K562 (cell line): ENCODE measurements at regions not wholly inside any gene's neighbourhood (a gene's known extent, or its start where the extent isn't known, plus 50 kb on each side); places are given as distances from the start of the nearest gene placed in this dataset.

Source experiments
- ARID1B ChIP-seq: fragments of 450-650 bp; IDR thresholded peaks from 2 replicates; pipeline ENCODE4 v1.6.1; 2016; ENCODE audit warnings: antibody characterized with exemption, mild to moderate bottlenecking, inconsistent platforms
- BDP1 ChIP-seq: IDR thresholded peaks from 3 replicates; pipeline ENCODE4 v1.6.1; 2011; ENCODE audit not compliant: insufficient read length, insufficient read depth
- CBFA2T3 ChIP-seq: fragments of 450-650 bp; IDR thresholded peaks from 2 replicates; pipeline ENCODE4 v1.6.1; 2017
- CBX5 ChIP-seq: IDR thresholded peaks from 2 replicates; pipeline ENCODE4 v1.6.1; 2014; ENCODE audit warnings: low read depth, borderline replicate concordance
- EGR1 ChIP-seq: fragments of 450-650 bp; conservative IDR thresholded peaks from 2 replicates; pipeline ENCODE4 v1.6.1; 2017; ENCODE audit warnings: mild to moderate bottlenecking
- ETS2 ChIP-seq: IDR thresholded peaks from 2 replicates; pipeline ENCODE4 v1.6.1; 2016; ENCODE audit warnings: borderline replicate concordance, missing genetic modification characterization, mild to moderate bottlenecking, moderate library complexity, missing compliant biosample characterization; ENCODE audit not compliant: poor library complexity, severe bottlenecking
- FOXP1 ChIP-seq: sonication (generic); formaldehyde crosslinking; IDR thresholded peaks from 2 replicates; pipeline ENCODE4 v1.8.0; 2022; ENCODE audit warnings: mild to moderate bottlenecking, missing genetic modification reagents
- GTF2A2 ChIP-seq: IDR thresholded peaks from 2 replicates; pipeline ENCODE4 v1.6.1; 2016; ENCODE audit warnings: mild to moderate bottlenecking, missing genetic modification characterization, missing compliant biosample characterization
- LARP7 ChIP-seq: fragments of 450-650 bp; IDR thresholded peaks from 2 replicates; pipeline ENCODE4 v1.6.1; 2016
- MAFG ChIP-seq: fragments of 450-650 bp; conservative IDR thresholded peaks from 2 replicates; pipeline ENCODE4 v1.6.1; 2016; ENCODE audit warnings: missing genetic modification characterization, missing compliant biosample characterization
- MEIS2 ChIP-seq: fragments of 450-650 bp; IDR thresholded peaks from 2 replicates; pipeline ENCODE4 v1.6.1; 2014; ENCODE audit warnings: mild to moderate bottlenecking; ENCODE audit not compliant: partially characterized antibody
- MTA2 ChIP-seq: fragments of 450-650 bp; IDR thresholded peaks from 2 replicates; pipeline ENCODE4 v1.6.1; 2016; ENCODE audit warnings: low read depth
- MYC ChIP-seq, 2 experiments: fragments of 250-450 bp in 1 of 2; sonication (Bioruptor Pico) in 1 of 2; IDR thresholded peaks; 2 replicates each; pipeline versions ENCODE4 v1.5.1 to v1.6.1; 2012 to 2021; ENCODE audit warnings: low read depth in 2 of 2, borderline replicate concordance in 1 of 2, improper control_type of control experiment in 1 of 2, low read length in 1 of 2, mild to moderate bottlenecking in 1 of 2, moderate library complexity in 1 of 2
- NBN ChIP-seq: fragments of 450-650 bp; IDR thresholded peaks from 2 replicates; pipeline ENCODE4 v1.6.1; 2016; ENCODE audit warnings: low read depth, mild to moderate bottlenecking
- NFXL1 ChIP-seq: fragments of 450-650 bp; formaldehyde crosslinking; IDR thresholded peaks from 2 replicates; pipeline ENCODE4 v1.4.0; 2021; ENCODE audit warnings: mild to moderate bottlenecking
- PCBP2 ChIP-seq: fragments of 200-400 bp; formaldehyde crosslinking; IDR thresholded peaks from 2 replicates; pipeline ENCODE4 v1.6.1; 2018; ENCODE audit warnings: low read length, low read depth, mild to moderate bottlenecking, moderate library complexity; ENCODE audit not compliant: poor library complexity, severe bottlenecking
- PURB ChIP-seq: sonication (generic); formaldehyde crosslinking; IDR thresholded peaks from 2 replicates; pipeline ENCODE4 v1.9.0; 2021; ENCODE audit warnings: low read depth, mild to moderate bottlenecking, missing genetic modification reagents
- SMARCE1 ChIP-seq: fragments of 450-650 bp; IDR thresholded peaks from 2 replicates; pipeline ENCODE4 v1.7.1; 2016; ENCODE audit warnings: mild to moderate bottlenecking
- SRSF3 ChIP-seq: fragments of 200-400 bp; formaldehyde crosslinking; IDR thresholded peaks from 2 replicates; pipeline ENCODE4 v1.6.1; 2016; ENCODE audit warnings: mild to moderate bottlenecking, low read length, moderate library complexity; ENCODE audit not compliant: insufficient read depth
- TAL1 ChIP-seq: fragments of 450-650 bp; IDR thresholded peaks from 2 replicates; pipeline ENCODE4 v1.6.1; 2016; ENCODE audit warnings: mild to moderate bottlenecking
- TCF7L2 ChIP-seq: fragments of 150-350 bp; IDR thresholded peaks from 2 replicates; pipeline ENCODE4 v1.6.1; 2016; ENCODE audit warnings: low read depth, mild to moderate bottlenecking, low read length, moderate library complexity
- WHSC1 ChIP-seq: IDR thresholded peaks from one replicate; pipeline ENCODE4 v1.6.1; 2012; ENCODE audit warnings: low read length, control low read depth, inconsistent platforms
- ZNF12 ChIP-seq: sonication (generic); formaldehyde crosslinking; IDR thresholded peaks from 2 replicates; pipeline ENCODE4 v1.4.0; 2020; ENCODE audit warnings: mild to moderate bottlenecking, missing genetic modification reagents
- ZNF232 ChIP-seq: sonication (generic); formaldehyde crosslinking; IDR thresholded peaks from 2 replicates; pipeline ENCODE4 v1.8.0; 2022; ENCODE audit warnings: mild to moderate bottlenecking, missing genetic modification reagents
- ZNF324 ChIP-seq: fragments of 250-450 bp; sonication (Bioruptor Pico); IDR thresholded peaks from 2 replicates; pipeline ENCODE4 v1.4.0; 2020; ENCODE audit warnings: mild to moderate bottlenecking
- ZNF384 ChIP-seq: IDR thresholded peaks from 2 replicates; pipeline ENCODE4 v1.6.1; 2012; ENCODE audit warnings: low read depth, low read length, improper control_type of control experiment
- TF ChIP-seq, protein P1 (sequence below), 2 experiments: IDR thresholded peaks; 2 replicates each; pipeline ENCODE4 v1.6.1; 2011; ENCODE audit warnings: borderline replicate concordance in 1 of 2, control low read depth in 1 of 2, low read depth in 1 of 2, low read length in 1 of 2, mild to moderate bottlenecking in 1 of 2, mixed read lengths in 1 of 2, moderate library complexity in 1 of 2; ENCODE audit not compliant: insufficient read depth in 1 of 2, insufficient read length in 1 of 2, poor library complexity in 1 of 2, severe bottlenecking in 1 of 2; ENCODE audit errors: extremely low read depth in 1 of 2
- TF ChIP-seq, protein P2 (sequence below): fragments of 250-450 bp; sonication (Bioruptor Pico); IDR thresholded peaks from 2 replicates; pipeline ENCODE4 v1.5.0; 2021
- TF ChIP-seq, protein P3 (sequence below): fragments of 450-650 bp; formaldehyde crosslinking; IDR thresholded peaks from 2 replicates; pipeline ENCODE4 v1.4.0; 2022; ENCODE audit warnings: missing genetic modification characterization
- TF ChIP-seq, protein P4 (sequence below): sonication (generic); IDR thresholded peaks from 2 replicates; pipeline ENCODE4 v1.6.1; 2016

DNA sequence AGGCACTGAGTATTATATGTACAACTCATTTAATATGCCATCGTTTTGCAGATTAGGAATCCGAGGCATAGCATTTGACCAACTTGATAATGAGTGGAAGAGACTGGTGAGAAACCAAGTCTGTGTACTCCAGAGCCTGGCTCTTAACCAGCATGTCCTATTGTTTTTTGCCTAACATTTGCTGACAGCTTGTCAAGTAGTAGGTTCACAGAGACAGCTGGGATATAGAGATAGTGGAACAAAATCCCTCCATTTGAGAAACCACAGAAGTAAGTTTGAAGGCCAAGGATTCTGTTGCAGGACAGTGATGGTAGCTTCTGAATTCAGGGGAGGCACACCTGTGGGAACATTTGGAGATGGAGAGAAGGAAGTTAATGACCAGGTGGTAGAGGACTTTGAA lies 206.9 kb upstream of the PRPS1L1 start (continued):
- TF ChIP-seq, protein P1, sequence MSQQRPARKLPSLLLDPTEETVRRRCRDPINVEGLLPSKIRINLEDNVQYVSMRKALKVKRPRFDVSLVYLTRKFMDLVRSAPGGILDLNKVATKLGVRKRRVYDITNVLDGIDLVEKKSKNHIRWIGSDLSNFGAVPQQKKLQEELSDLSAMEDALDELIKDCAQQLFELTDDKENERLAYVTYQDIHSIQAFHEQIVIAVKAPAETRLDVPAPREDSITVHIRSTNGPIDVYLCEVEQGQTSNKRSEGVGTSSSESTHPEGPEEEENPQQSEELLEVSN (IDR thresholded peaks at IDR 0.05; ENCODE audit: borderline replicate concordance in 1 of 2, extremely low read depth in 1 of 2, insufficient read depth in 1 of 2, insufficient read length in 1 of 2, low read depth in 1 of 2, low read length in 1 of 2, poor library complexity in 1 of 2, severe bottlenecking in 1 of 2) = no peak
- TF ChIP-seq BDP1 = no peak
- no peak for TF ChIP-seq NBN
- TF ChIP-seq MAFG (tag) = no peak
- no peak for TF ChIP-seq MYC (IDR thresholded peaks at IDR 0.05; ENCODE audit: low read depth, low read length)
- no peak for TF ChIP-seq MYC (CRISPR knock-in tag; IDR thresholded peaks at IDR 0.05; ENCODE audit: borderline replicate concordance, low read depth)
- no peak for TF ChIP-seq EGR1
- TF ChIP-seq, protein P2, sequence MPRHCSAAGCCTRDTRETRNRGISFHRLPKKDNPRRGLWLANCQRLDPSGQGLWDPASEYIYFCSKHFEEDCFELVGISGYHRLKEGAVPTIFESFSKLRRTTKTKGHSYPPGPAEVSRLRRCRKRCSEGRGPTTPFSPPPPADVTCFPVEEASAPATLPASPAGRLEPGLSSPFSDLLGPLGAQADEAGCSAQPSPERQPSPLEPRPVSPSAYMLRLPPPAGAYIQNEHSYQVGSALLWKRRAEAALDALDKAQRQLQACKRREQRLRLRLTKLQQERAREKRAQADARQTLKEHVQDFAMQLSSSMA (CRISPR knock-in tag) = no peak
- no peak for TF ChIP-seq ZNF324
- no peak for TF ChIP-seq TCF7L2
- no peak for TF ChIP-seq GTF2A2
- TF ChIP-seq NFXL1 (CRISPR knock-in tag) = no peak
- TF ChIP-seq SMARCE1 = no peak
- no peak for TF ChIP-seq PURB (CRISPR knock-in tag)
- TF ChIP-seq, protein P3, sequence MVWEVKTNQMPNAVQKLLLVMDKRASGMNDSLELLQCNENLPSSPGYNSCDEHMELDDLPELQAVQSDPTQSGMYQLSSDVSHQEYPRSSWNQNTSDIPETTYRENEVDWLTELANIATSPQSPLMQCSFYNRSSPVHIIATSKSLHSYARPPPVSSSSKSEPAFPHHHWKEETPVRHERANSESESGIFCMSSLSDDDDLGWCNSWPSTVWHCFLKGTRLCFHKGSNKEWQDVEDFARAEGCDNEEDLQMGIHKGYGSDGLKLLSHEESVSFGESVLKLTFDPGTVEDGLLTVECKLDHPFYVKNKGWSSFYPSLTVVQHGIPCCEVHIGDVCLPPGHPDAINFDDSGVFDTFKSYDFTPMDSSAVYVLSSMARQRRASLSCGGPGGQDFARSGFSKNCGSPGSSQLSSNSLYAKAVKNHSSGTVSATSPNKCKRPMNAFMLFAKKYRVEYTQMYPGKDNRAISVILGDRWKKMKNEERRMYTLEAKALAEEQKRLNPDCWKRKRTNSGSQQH = no peak
- no peak for TF ChIP-seq PCBP2
- TF ChIP-seq ARID1B = peak; percentile 62
- no peak for TF ChIP-seq ETS2 (tag)
- no peak for TF ChIP-seq CBX5
- TF ChIP-seq MEIS2 = peak; percentile 72
- TF ChIP-seq TAL1 = peak; percentile 54; the same call in 1 of the 2 replicates
- TF ChIP-seq ZNF384 = no peak
- TF ChIP-seq FOXP1 = no peak
- TF ChIP-seq, protein P4, sequence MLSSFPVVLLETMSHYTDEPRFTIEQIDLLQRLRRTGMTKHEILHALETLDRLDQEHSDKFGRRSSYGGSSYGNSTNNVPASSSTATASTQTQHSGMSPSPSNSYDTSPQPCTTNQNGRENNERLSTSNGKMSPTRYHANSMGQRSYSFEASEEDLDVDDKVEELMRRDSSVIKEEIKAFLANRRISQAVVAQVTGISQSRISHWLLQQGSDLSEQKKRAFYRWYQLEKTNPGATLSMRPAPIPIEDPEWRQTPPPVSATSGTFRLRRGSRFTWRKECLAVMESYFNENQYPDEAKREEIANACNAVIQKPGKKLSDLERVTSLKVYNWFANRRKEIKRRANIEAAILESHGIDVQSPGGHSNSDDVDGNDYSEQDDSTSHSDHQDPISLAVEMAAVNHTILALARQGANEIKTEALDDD = peak; percentile 49
- no peak for TF ChIP-seq LARP7
- TF ChIP-seq SRSF3 = no peak
- no peak for TF ChIP-seq ZNF232
- TF ChIP-seq ZNF12 (CRISPR knock-in tag) = no peak
- TF ChIP-seq MTA2 = peak; percentile 42; the same call in 1 of the 2 replicates
- peak; percentile 67 for TF ChIP-seq CBFA2T3
- TF ChIP-seq WHSC1 = no peak
